ENCODE measurements at regions not wholly inside any gene's neighbourhood (a gene's known extent, or its start where the extent isn't known, plus 50 kb on each side); places are given as distances from the start of the nearest gene placed in this dataset.

GRCh38 chr17:70871180-70871818, 702.0 kb downstream of the KCNJ2 start:
- no peak for DNase-seq (ENCODE audit: low read depth in 2 of 2)

GRCh38 chr17:70872103-70872502, 702.8 kb downstream of the KCNJ2 start:
- DNase-seq (ENCODE audit: low read depth in 2 of 2), result no peak

GRCh38 chr17:70875729-70876310, 706.5 kb downstream of the KCNJ2 start:
- no peak for DNase-seq (ENCODE audit: low read depth in 2 of 2)

- DNase-seq (ENCODE audit: low read depth in 2 of 2), result no peak
Measured at GRCh38 chr17:70878879-70879278, 709.5 kb downstream of the KCNJ2 start.

GRCh38 chr17:70879401-70879800, 710.1 kb downstream of the KCNJ2 start:
- DNase-seq (ENCODE audit: low read depth in 2 of 2), result no peak

- no peak for DNase-seq (ENCODE audit: low read depth in 2 of 2)
Measured at GRCh38 chr17:70881093-70881492, 711.8 kb downstream of the KCNJ2 start.

GRCh38 chr17:70882504-70882903, 713.2 kb downstream of the KCNJ2 start:
- no peak for DNase-seq (ENCODE audit: low read depth in 2 of 2)

GRCh38 chr17:70886648-70887047, 717.3 kb downstream of the KCNJ2 start:
- DNase-seq (ENCODE audit: low read depth in 2 of 2), result no peak

- DNase-seq (ENCODE audit: low read depth in 2 of 2), result no peak
Measured at GRCh38 chr17:70888324-70888723, 719.0 kb downstream of the KCNJ2 start.

GRCh38 chr17:70891306-70891705, 722.0 kb downstream of the KCNJ2 start:
- no peak for DNase-seq (ENCODE audit: low read depth in 2 of 2)

- DNase-seq (ENCODE audit: low read depth in 2 of 2), result no peak
Measured at GRCh38 chr17:70892527-70892926, 723.2 kb downstream of the KCNJ2 start.

GRCh38 chr17:70896843-70897242, 727.5 kb downstream of the KCNJ2 start:
- no peak for DNase-seq (ENCODE audit: low read depth in 2 of 2)

- no peak for DNase-seq (ENCODE audit: low read depth in 2 of 2)
Measured at GRCh38 chr17:70897446-70897845, 728.1 kb downstream of the KCNJ2 start.

GRCh38 chr17:70901870-70902269, 732.5 kb downstream of the KCNJ2 start:
- no peak for DNase-seq (ENCODE audit: low read depth in 2 of 2)

- DNase-seq (ENCODE audit: low read depth in 2 of 2), result no peak
Measured at GRCh38 chr17:70905796-70906195, 736.5 kb downstream of the KCNJ2 start.

GRCh38 chr17:70906808-70907207, 737.5 kb downstream of the KCNJ2 start:
- no peak for DNase-seq (ENCODE audit: low read depth in 2 of 2)

- no peak for DNase-seq (ENCODE audit: low read depth in 2 of 2)
Measured at GRCh38 chr17:70912716-70913485, 743.6 kb downstream of the KCNJ2 start.

- no peak for DNase-seq (ENCODE audit: low read depth in 2 of 2)
Measured at GRCh38 chr17:70916469-70916868, 747.1 kb downstream of the KCNJ2 start.

GRCh38 chr17:70919241-70919640, 749.9 kb downstream of the KCNJ2 start:
- DNase-seq (ENCODE audit: low read depth in 2 of 2), result no peak

- DNase-seq (ENCODE audit: low read depth in 2 of 2), result no peak
Measured at GRCh38 chr17:70920416-70920815, 751.1 kb downstream of the KCNJ2 start.

GRCh38 chr17:70922268-70922667, 752.9 kb downstream of the KCNJ2 start:
- DNase-seq (ENCODE audit: low read depth in 2 of 2), result no peak

GRCh38 chr17:70924776-70925175, 755.4 kb downstream of the KCNJ2 start:
- no peak for DNase-seq (ENCODE audit: low read depth in 2 of 2)

GRCh38 chr17:70929226-70929625, 759.9 kb downstream of the KCNJ2 start:
- DNase-seq (ENCODE audit: low read depth in 2 of 2), result no peak

All from stimulated activated CD8-positive, alpha-beta memory T cell treated with anti-CD3 and anti-CD28 coated beads, Interleukin-2, amount 100 ng/mL, for 1 hour (primary cell).